HL-60 (cell line): ENCODE measurements at regions not wholly inside any gene's neighbourhood (a gene's known extent, or its start where the extent isn't known, plus 50 kb on each side); places are given as distances from the start of the nearest gene placed in this dataset.

ENCODE experiments used
- DNase-seq, 2 experiments: peaks; one replicate each; pipeline ENCODE4 v3.0.0-alpha.2; 2010 to 2020; ENCODE audit warnings: low read depth in 1 of 2, low spot score in 1 of 2
- H3K27ac ChIP-seq: fragments of 250-450 bp; sonication (Bioruptor Pico); replicated peaks from 2 replicates; pipeline ENCODE4 v1.5.1; 2020; ENCODE audit warnings: mild to moderate bottlenecking, moderate library complexity
- H3K27me3 ChIP-seq: fragments of 250-450 bp; sonication (Bioruptor Pico); 2 replicates; pipeline ENCODE4 v1.5.1; 2021; ENCODE audit warnings: mild to moderate bottlenecking, moderate library complexity; ENCODE audit not compliant: insufficient read depth, poor library complexity, severe bottlenecking
- H3K4me3 ChIP-seq: replicated peaks from 2 replicates; pipeline ENCODE4 v1.5.1; 2011; ENCODE audit warnings: mild to moderate bottlenecking, control low read depth, low read length; ENCODE audit not compliant: insufficient read depth
- GABPA ChIP-seq: IDR thresholded peaks from 2 replicates; pipeline ENCODE4 v1.6.1; 2012; ENCODE audit warnings: low read depth
- POLR2AphosphoS5 ChIP-seq: IDR thresholded peaks from 2 replicates; pipeline ENCODE4 v1.6.1; 2012; ENCODE audit warnings: low read depth
- REST ChIP-seq: IDR thresholded peaks from 2 replicates; pipeline ENCODE4 v1.6.1; 2012; ENCODE audit warnings: low read depth; ENCODE audit not compliant: insufficient replicate concordance
- SPI1 ChIP-seq: IDR thresholded peaks from 2 replicates; pipeline ENCODE4 v1.6.1; 2012; ENCODE audit warnings: low read depth, mild to moderate bottlenecking, borderline replicate concordance
- TF ChIP-seq, protein P1 (sequence below): IDR thresholded peaks from one replicate; pipeline ENCODE4 v1.5.1; 2011; ENCODE audit warnings: low read length, control low read depth, inconsistent platforms; ENCODE audit not compliant: insufficient read depth

DNA sequence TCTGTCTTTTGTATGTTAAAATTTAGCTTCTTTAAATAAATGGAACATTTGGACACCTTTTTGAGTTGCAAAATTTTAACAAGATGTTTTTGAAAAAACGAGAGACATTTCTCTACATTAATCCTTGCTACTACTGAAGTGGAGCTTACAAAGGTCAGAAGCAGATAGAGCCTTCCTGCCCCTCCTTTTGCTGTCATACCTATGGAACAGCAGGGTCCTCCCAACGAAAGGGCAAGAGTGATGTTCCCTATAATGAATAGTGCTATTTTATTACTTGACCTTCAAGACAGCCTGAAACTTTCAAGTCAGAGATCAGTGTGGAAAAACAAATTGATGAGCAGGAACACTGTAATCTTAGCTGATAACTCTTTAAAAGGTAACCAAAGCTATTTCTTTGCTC lies 1538.9 kb downstream of the PLA2G4A start:
- H3K4me3 ChIP-seq, result no peak overlapping the region
- no peaks in the 10 kb centered on the region for H3K27me3 ChIP-seq
- TF ChIP-seq GABPA (no peak), SPI1 (no peak), POLR2AphosphoS5 (no peak), REST (no peak)
- TF ChIP-seq, protein P1, sequence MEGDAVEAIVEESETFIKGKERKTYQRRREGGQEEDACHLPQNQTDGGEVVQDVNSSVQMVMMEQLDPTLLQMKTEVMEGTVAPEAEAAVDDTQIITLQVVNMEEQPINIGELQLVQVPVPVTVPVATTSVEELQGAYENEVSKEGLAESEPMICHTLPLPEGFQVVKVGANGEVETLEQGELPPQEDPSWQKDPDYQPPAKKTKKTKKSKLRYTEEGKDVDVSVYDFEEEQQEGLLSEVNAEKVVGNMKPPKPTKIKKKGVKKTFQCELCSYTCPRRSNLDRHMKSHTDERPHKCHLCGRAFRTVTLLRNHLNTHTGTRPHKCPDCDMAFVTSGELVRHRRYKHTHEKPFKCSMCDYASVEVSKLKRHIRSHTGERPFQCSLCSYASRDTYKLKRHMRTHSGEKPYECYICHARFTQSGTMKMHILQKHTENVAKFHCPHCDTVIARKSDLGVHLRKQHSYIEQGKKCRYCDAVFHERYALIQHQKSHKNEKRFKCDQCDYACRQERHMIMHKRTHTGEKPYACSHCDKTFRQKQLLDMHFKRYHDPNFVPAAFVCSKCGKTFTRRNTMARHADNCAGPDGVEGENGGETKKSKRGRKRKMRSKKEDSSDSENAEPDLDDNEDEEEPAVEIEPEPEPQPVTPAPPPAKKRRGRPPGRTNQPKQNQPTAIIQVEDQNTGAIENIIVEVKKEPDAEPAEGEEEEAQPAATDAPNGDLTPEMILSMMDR, result no peak
- DNase-seq, result no peak
- no peak overlapping the region for H3K27ac ChIP-seq

DNA sequence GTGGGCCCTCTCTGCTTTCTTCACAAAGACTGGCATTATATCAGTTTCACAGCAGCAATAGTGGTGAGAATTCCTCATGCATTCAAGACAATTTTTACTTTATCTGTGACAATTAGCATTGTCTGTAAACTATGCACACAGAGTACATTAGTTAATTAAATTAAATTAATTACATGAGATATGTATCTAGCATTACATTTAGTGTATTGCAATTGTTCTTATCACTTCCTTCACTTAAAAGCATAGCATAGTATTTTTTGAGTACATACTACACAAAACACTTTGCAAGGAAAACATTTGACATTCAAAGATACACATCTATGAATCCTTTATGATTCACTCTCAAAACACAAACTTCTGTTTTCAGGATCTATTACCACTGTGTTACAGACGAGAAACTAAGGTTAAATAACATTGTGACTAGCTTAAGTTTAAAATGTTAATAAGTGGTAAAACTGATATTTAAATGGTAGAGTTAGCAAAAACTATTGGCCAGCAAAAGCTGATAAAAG lies 1542.6 kb downstream of the PLA2G4A start:
- Histone ChIP-seq H3K4me3 (no peak overlapping the region), H3K27ac (no peak overlapping the region), H3K27me3 (no peaks in the 10 kb centered on the region)
- no peak for TF ChIP-seq GABPA
- no peak for TF ChIP-seq SPI1
- TF ChIP-seq, protein P1, result no peak
- TF ChIP-seq REST, result no peak
- no peak for TF ChIP-seq POLR2AphosphoS5
- DNase-seq, result no peak

- H3K27me3 ChIP-seq, result no peaks in the 10 kb centered on the region
- TF ChIP-seq GABPA (no peak), REST (no peak), SPI1 (peak; percentile 28; the same call in 1 of the 2 replicates), POLR2AphosphoS5 (no peak)
- TF ChIP-seq, protein P1, result no peak
- H3K4me3 ChIP-seq, result no peak overlapping the region
- no peak overlapping the region for H3K27ac ChIP-seq
- no peak for DNase-seq
Observed at GRCh38 chr1:188372821-188373220, 1544.1 kb downstream of the PLA2G4A start.
